ENCODE measurements at regions not wholly inside any gene's neighbourhood (a gene's known extent, or its start where the extent isn't known, plus 50 kb on each side); places are given as distances from the start of the nearest gene placed in this dataset.

GRCh38 chr15:62497356-62497755 lies 332.3 kb upstream of the C2CD4B start:
- no peak overlapping the region for H3K27ac ChIP-seq
- H3K9me3 ChIP-seq: no peaks in the 10 kb centered on the region
- no peak for DNase-seq
- no peak overlapping the region for H3K4me3 ChIP-seq
- H3K36me3 ChIP-seq: no peaks in the 10 kb centered on the region
- intact Hi-C loops (cut with DNase I; ENCODE audit: low total_unique reads): no loop called here
- no peaks in the 10 kb centered on the region for H3K27me3 ChIP-seq (replicated peaks in 1 of 7)
- 59 to 84% (median 66%) methylated on average over 2 of the region's 2 CpGs for WGBS, 5 donors
- no peak for TF ChIP-seq POLR2AphosphoS5 (IDR thresholded peaks at IDR 0.05)
- no peak for TF ChIP-seq CTCF (IDR thresholded peaks at IDR 0.05 in 8 of 11, conservative IDR thresholded peaks at IDR 0.05 in 3 of 11)
- no peak for TF ChIP-seq POLR2A (IDR thresholded peaks at IDR 0.05)
- H3K4me1 ChIP-seq: no peaks in the 10 kb centered on the region

- WGBS, 5 donors: 76 to 89% (median 88%) methylated on average over 4 of the region's 4 CpGs
- H3K4me3 ChIP-seq: no peak overlapping the region
- intact Hi-C loops (cut with DNase I; ENCODE audit: low total_unique reads): no loop called here
- no peaks in the 10 kb centered on the region for H3K27me3 ChIP-seq (replicated peaks in 1 of 7)
- no peak overlapping the region for H3K27ac ChIP-seq
- H3K4me1 ChIP-seq: peaks cover 0 to 3% (median 0%) of the 10 kb centered on the region in 6 donors
- TF ChIP-seq POLR2AphosphoS5 (IDR thresholded peaks at IDR 0.05): no peak
- no peak for TF ChIP-seq POLR2A (IDR thresholded peaks at IDR 0.05)
- TF ChIP-seq CTCF (IDR thresholded peaks at IDR 0.05 in 8 of 11, conservative IDR thresholded peaks at IDR 0.05 in 3 of 11): no peak
- no peak for DNase-seq
- H3K36me3 ChIP-seq: no peaks in the 10 kb centered on the region
- no peaks in the 10 kb centered on the region for H3K9me3 ChIP-seq
These were observed 333.2 kb upstream of the C2CD4B start for GRCh38 chr15:62498278-62498677.

- no peak overlapping the region for H3K4me3 ChIP-seq
- no peaks in the 10 kb centered on the region for H3K36me3 ChIP-seq
- TF ChIP-seq POLR2A (IDR thresholded peaks at IDR 0.05) (no peak), POLR2AphosphoS5 (IDR thresholded peaks at IDR 0.05) (no peak), CTCF (IDR thresholded peaks at IDR 0.05 in 8 of 11, conservative IDR thresholded peaks at IDR 0.05 in 3 of 11) (no peak)
- H3K9me3 ChIP-seq: no peaks in the 10 kb centered on the region
- DNase-seq: no peak
- 88 to 93% (median 91%) methylated on average over 1 of the region's 1 CpG for WGBS, 5 donors
- no peak overlapping the region for H3K27ac ChIP-seq
- intact Hi-C loops (cut with DNase I; ENCODE audit: low total_unique reads): no loop called here
- H3K4me1 ChIP-seq: peaks cover 0 to 7% (median 0%) of the 10 kb centered on the region in 6 donors
- H3K27me3 ChIP-seq (replicated peaks in 1 of 7): no peaks in the 10 kb centered on the region
These were observed 333.6 kb upstream of the C2CD4B start for GRCh38 chr15:62498712-62499111.

GRCh38 chr15:62500325-62500724 lies 335.2 kb upstream of the C2CD4B start:
- TF ChIP-seq POLR2A (IDR thresholded peaks at IDR 0.05): no peak
- no peak for TF ChIP-seq CTCF (IDR thresholded peaks at IDR 0.05 in 8 of 11, conservative IDR thresholded peaks at IDR 0.05 in 3 of 11)
- no peak for TF ChIP-seq POLR2AphosphoS5 (IDR thresholded peaks at IDR 0.05)
- Histone ChIP-seq H3K36me3 (no peaks in the 10 kb centered on the region), H3K4me3 (no peak overlapping the region), H3K9me3 (no peaks in the 10 kb centered on the region), H3K27ac (no peak overlapping the region), H3K4me1 (peaks cover 0 to 9% (median under 1%) of the 10 kb centered on the region in 6 donors), H3K27me3 (replicated peaks in 1 of 7) (no peaks in the 10 kb centered on the region)
- intact Hi-C loops (cut with DNase I; ENCODE audit: low total_unique reads): no loop called here
- DNase-seq: no peak
- WGBS, 5 donors: 82 to 95% (median 88%) methylated on average over 1 of the region's 1 CpG
